H1 (cell line): ENCODE measurements at regions not wholly inside any gene's neighbourhood (a gene's known extent, or its start where the extent isn't known, plus 50 kb on each side); places are given as distances from the start of the nearest gene placed in this dataset.

ENCODE experiments used
- CTCF ChIA-PET: fragments of 300-600 bp; sonication (Branson Sonifier 250); formaldehyde crosslinking; loops from one replicate; lab custom pipeline; 2021; ENCODE audit not compliant: partially characterized antibody; lab: Charles Lee
- POLR2A ChIA-PET: fragments of 300-600 bp; sonication (Branson Sonifier 250); formaldehyde crosslinking; loops from one replicate; lab custom pipeline; 2021; ENCODE audit warnings: inconsistent platforms; ENCODE audit not compliant: partially characterized antibody; lab: Charles Lee
- DNase-seq, 2 experiments: peaks; one replicate each; pipeline versions ENCODE4 v3.0.0 to v3.0.0-alpha.2; 2010 to 2022; ENCODE audit warnings: low spot score in 2 of 2, low read depth in 1 of 2, mixed read lengths in 1 of 2
- FAIRE-seq: peaks from 2 replicates; lab custom pipeline; 2011; peaks lifted over from hg19 to GRCh38; lab: Jason Lieb, UNC
- H2AFZ ChIP-seq: 2 replicates; pipeline ENCODE4 v1.8.1; 2012; ENCODE audit warnings: low read length, inconsistent platforms
- H2AK5ac ChIP-seq: 2 replicates; pipeline ENCODE4 v1.6.1; 2013; ENCODE audit warnings: low read depth, low read length
- H2BK120ac ChIP-seq: replicated peaks from 2 replicates; pipeline ENCODE3; 2013; ENCODE audit warnings: low read depth, low read length, inconsistent platforms
- H2BK12ac ChIP-seq: 2 replicates; pipeline ENCODE4 v1.6.1; 2013; ENCODE audit warnings: low read depth, low read length
- H2BK15ac ChIP-seq: 2 replicates; pipeline ENCODE4 v1.6.1; 2013; ENCODE audit warnings: low read length
- H2BK20ac ChIP-seq: 2 replicates; pipeline ENCODE4 v1.6.1; 2013; ENCODE audit warnings: low read length
- H2BK5ac ChIP-seq: 2 replicates; pipeline ENCODE4 v1.6.1; 2013; ENCODE audit warnings: low read depth, low read length
- H3K14ac ChIP-seq: 2 replicates; pipeline ENCODE4 v1.6.1; 2013; ENCODE audit warnings: inconsistent platforms; ENCODE audit not compliant: insufficient read length
- H3K18ac ChIP-seq: 2 replicates; pipeline ENCODE4 v1.6.1; 2013; ENCODE audit warnings: low read length; ENCODE audit errors: extremely low read depth
- H3K23ac ChIP-seq: 2 replicates; pipeline ENCODE4 v1.6.1; 2013; ENCODE audit warnings: inconsistent platforms; ENCODE audit not compliant: insufficient read length
- H3K23me2 ChIP-seq: 2 replicates; pipeline ENCODE4 v1.6.1; 2013; ENCODE audit warnings: low read depth, low read length
- H3K27ac ChIP-seq: 2 replicates; pipeline ENCODE4 v1.6.1; 2011; ENCODE audit warnings: low read depth, low read length, inconsistent platforms
- H3K27me3 ChIP-seq, 4 experiments: replicated peaks in 1 of 4; 1 replicate in 1 of 4; 2 replicates in 3 of 4; pipeline versions ENCODE4 v1.6.1 to v1.8.1; 2011 to 2013; ENCODE audit warnings: low read length in 3 of 4, mild to moderate bottlenecking in 3 of 4, inconsistent platforms in 2 of 4, mixed read lengths in 2 of 4, moderate library complexity in 1 of 4; ENCODE audit not compliant: control insufficient read depth in 3 of 4, insufficient read depth in 3 of 4; ENCODE audit errors: extremely low read depth in 1 of 4
- H3K36me3 ChIP-seq, 4 experiments: 2 replicates each; pipeline versions ENCODE4 v1.6.1 to v1.8.1; 2011 to 2013; ENCODE audit warnings: mild to moderate bottlenecking in 4 of 4, low read length in 3 of 4, moderate library complexity in 2 of 4, control low read depth in 1 of 4, inconsistent platforms in 1 of 4; ENCODE audit not compliant: insufficient read depth in 4 of 4, control insufficient read depth in 2 of 4
- H3K4ac ChIP-seq: replicated peaks from 2 replicates; pipeline ENCODE3; 2013; ENCODE audit warnings: low read length, low read depth, mixed read lengths, inconsistent platforms; ENCODE audit not compliant: insufficient read length
- H3K4me1 ChIP-seq, 4 experiments: replicated peaks in 1 of 4; 1 replicate in 1 of 4; 2 replicates in 3 of 4; pipeline versions ENCODE4 v1.6.1 to v1.8.1; 2011 to 2013; ENCODE audit warnings: low read length in 3 of 4, inconsistent platforms in 2 of 4, mixed read lengths in 1 of 4; ENCODE audit not compliant: insufficient read depth in 4 of 4, control insufficient read depth in 3 of 4
- H3K4me2 ChIP-seq, 2 experiments: 2 replicates each; pipeline versions ENCODE4 v1.6.1 to v1.8.1; 2011 to 2013; ENCODE audit warnings: low read depth in 2 of 2, low read length in 2 of 2, control low read depth in 1 of 2, inconsistent platforms in 1 of 2, mild to moderate bottlenecking in 1 of 2; ENCODE audit not compliant: insufficient read depth in 1 of 2
- H3K4me3 ChIP-seq, 4 experiments: fragments of 200-600, 300-600 bp in 1 of 4; sonication (generic), shearing (Covaris generic), sonication (Bioruptor Twin) in 1 of 4; 2 replicates each; pipeline versions ENCODE4 v1.5.1 to v1.8.1; 2011 to 2016; ENCODE audit warnings: low read length in 4 of 4, low read depth in 3 of 4, control low read depth in 2 of 4, inconsistent platforms in 2 of 4, mild to moderate bottlenecking in 2 of 4, mixed read lengths in 1 of 4, moderate library complexity in 1 of 4; ENCODE audit not compliant: insufficient read depth in 2 of 4; ENCODE audit errors: extremely low read depth in 1 of 4
- H3K56ac ChIP-seq: replicated peaks from 2 replicates; pipeline ENCODE3; 2013; ENCODE audit warnings: low read depth, mild to moderate bottlenecking, mixed read lengths, low read length, inconsistent platforms; ENCODE audit not compliant: insufficient read length
- H3K79me1 ChIP-seq: 2 replicates; pipeline ENCODE4 v1.6.1; 2013; ENCODE audit warnings: low read depth, low read length, control low read depth
- H3K79me2 ChIP-seq, 2 experiments: 2 replicates each; pipeline versions ENCODE4 v1.6.1 to v1.8.1; 2012 to 2013; ENCODE audit warnings: low read length in 2 of 2, mild to moderate bottlenecking in 2 of 2, inconsistent platforms in 1 of 2; ENCODE audit not compliant: insufficient read depth in 2 of 2, control insufficient read depth in 1 of 2
- H3K9ac ChIP-seq, 4 experiments: replicated peaks in 1 of 4; 1 replicate in 1 of 4; 2 replicates in 3 of 4; pipeline versions ENCODE4 v1.6.1 to v1.8.1; 2011 to 2013; ENCODE audit warnings: low read depth in 3 of 4, low read length in 3 of 4, control low read depth in 2 of 4, mild to moderate bottlenecking in 2 of 4, moderate library complexity in 2 of 4, inconsistent platforms in 1 of 4; ENCODE audit errors: extremely low read depth in 1 of 4
- H3K9me3 ChIP-seq, 2 experiments: 2 replicates each; pipeline versions ENCODE4 v1.6.1 to v1.8.1; 2012 to 2013; ENCODE audit warnings: mild to moderate bottlenecking in 2 of 2, moderate library complexity in 2 of 2, control low read depth in 1 of 2, inconsistent platforms in 1 of 2, low read depth in 1 of 2, low read length in 1 of 2, mixed read lengths in 1 of 2; ENCODE audit not compliant: insufficient read depth in 2 of 2
- H4K20me1 ChIP-seq, 2 experiments: replicated peaks in 1 of 2; 2 replicates each; pipeline versions ENCODE3 to v1.8.1; 2011 to 2013; ENCODE audit warnings: inconsistent platforms in 2 of 2, low read length in 2 of 2, mild to moderate bottlenecking in 1 of 2; ENCODE audit not compliant: insufficient read depth in 2 of 2, control insufficient read depth in 1 of 2
- H4K5ac ChIP-seq: 2 replicates; pipeline ENCODE4 v1.6.1; 2013; ENCODE audit warnings: low read length, low read depth, mixed read lengths, inconsistent platforms; ENCODE audit not compliant: insufficient read length
- H4K8ac ChIP-seq: 2 replicates; pipeline ENCODE4 v1.8.0; 2013; ENCODE audit warnings: mild to moderate bottlenecking, moderate library complexity, low read length, inconsistent platforms; ENCODE audit not compliant: insufficient read depth; ENCODE audit errors: extremely low read depth
- H4K91ac ChIP-seq: replicated peaks from 2 replicates; pipeline ENCODE3; 2013; ENCODE audit warnings: low read length, mixed read lengths, inconsistent platforms; ENCODE audit not compliant: insufficient read length
- BACH1 ChIP-seq: IDR thresholded peaks from 2 replicates; pipeline ENCODE4 v1.6.1; 2012; ENCODE audit warnings: low read length, improper control_type of control experiment
- CREB1 ChIP-seq: IDR thresholded peaks from 2 replicates; pipeline ENCODE4 v1.6.1; 2012; ENCODE audit warnings: inconsistent platforms
- EP300 ChIP-seq, 2 experiments: IDR thresholded peaks; 1 replicate in 1 of 2; 2 replicates in 1 of 2; pipeline ENCODE4 v1.6.1; 2011 to 2012; ENCODE audit warnings: low read depth in 2 of 2, low read length in 2 of 2, mild to moderate bottlenecking in 2 of 2, borderline replicate concordance in 1 of 2, inconsistent platforms in 1 of 2, moderate library complexity in 1 of 2
- HDAC6 ChIP-seq: IDR thresholded peaks from one replicate; pipeline ENCODE4 v1.7.1; 2012; ENCODE audit warnings: low read depth, mild to moderate bottlenecking, inconsistent platforms, low read length, moderate library complexity
- KDM1A ChIP-seq: fragments of 200-600, 300-600 bp; sonication (generic); IDR thresholded peaks from 2 replicates; pipeline ENCODE4 v1.7.1; 2016; ENCODE audit warnings: mild to moderate bottlenecking, low read length, borderline replicate concordance
- SIN3A ChIP-seq, 2 experiments: IDR thresholded peaks in 1 of 2; conservative IDR thresholded peaks in 1 of 2; 2 replicates each; pipeline ENCODE4 v1.6.1; 2011 to 2012; ENCODE audit warnings: low read length in 2 of 2, improper control_type of control experiment in 1 of 2, low read depth in 1 of 2, mild to moderate bottlenecking in 1 of 2

DNA sequence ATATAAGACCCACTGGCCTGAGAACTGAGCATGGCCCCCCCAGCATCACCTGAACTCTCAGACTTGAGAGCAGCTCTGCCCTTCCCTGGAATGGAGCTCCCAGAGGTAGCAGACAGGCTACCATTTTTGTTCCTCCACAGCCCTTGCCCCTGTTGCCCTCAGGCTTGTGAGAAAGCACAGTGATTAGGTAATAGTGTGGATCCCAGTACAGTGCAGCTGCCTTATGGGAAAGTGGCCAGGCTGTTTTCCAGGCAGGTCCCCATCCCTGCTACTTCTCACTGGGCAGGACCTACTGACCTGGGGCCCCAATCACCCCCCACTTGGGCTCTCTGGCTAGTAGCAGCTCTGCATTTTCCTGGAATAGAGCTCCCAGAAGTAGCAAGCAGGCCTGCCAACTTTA is 834.0 kb downstream of the DACH1 start:
- Histone ChIP-seq H2BK120ac (no peak overlapping the region), H3K23ac (no peak overlapping the region), H3K36me3 (peaks cover 0 to 2% (median 0%) of the 10 kb centered on the region in 4 experiments; a peak in 1 of 8 replicates)
- no peak for FAIRE-seq
- TF ChIP-seq EP300 (IDR thresholded peaks at IDR 0.05; ENCODE audit: borderline replicate concordance in 1 of 2, low read depth in 2 of 2, low read length in 2 of 2): no peak
- no peak for TF ChIP-seq HDAC6
- no peak for TF ChIP-seq SIN3A (conservative IDR thresholded peaks at IDR 0.05 in 1 of 2, IDR thresholded peaks at IDR 0.05 in 1 of 2; ENCODE audit: low read depth in 1 of 2, low read length in 2 of 2)
- TF ChIP-seq BACH1: no peak
- no peak for TF ChIP-seq CREB1
- no peak for TF ChIP-seq KDM1A
- TF ChIP-seq, all 59 proteins: peak for 0
- Histone ChIP-seq H3K79me2 (no peaks in the 10 kb centered on the region), H3K79me1 (no peaks in the 10 kb centered on the region), H3K9ac (no peak overlapping the region), H2BK12ac (no peak overlapping the region), H2BK5ac (no peak overlapping the region), H4K8ac (no peak overlapping the region), H3K4ac (no peak overlapping the region), H2AFZ (no peak overlapping the region), H3K4me1 (peaks cover 0 to 2% (median 0%) of the 10 kb centered on the region in 4 experiments; a peak in 2 of 7 replicates), H2BK20ac (no peak overlapping the region), H4K91ac (no peak overlapping the region), H2BK15ac (no peak overlapping the region), H3K4me2 (no peak overlapping the region), H3K9me3 (peaks cover 8 to 13% of the 10 kb centered on the region in 2 experiments; a peak in 2 of 4 replicates), H3K18ac (no peak overlapping the region), H4K20me1 (no peaks in the 10 kb centered on the region), H3K14ac (no peak overlapping the region), H3K56ac (no peak overlapping the region), H4K5ac (no peak overlapping the region), H3K27me3 (peaks cover 0 to 22% (median 12%) of the 10 kb centered on the region in 4 experiments; a peak in 5 of 7 replicates), H3K27ac (no peak overlapping the region), H2AK5ac (no peak overlapping the region), H3K23me2 (no peaks in the 10 kb centered on the region), H3K4me3 (no peak overlapping the region)
- ChIA-PET POLR2A (no interaction called here), CTCF (interaction anchor here (0.6 to 1.7 kb wide), 4 partner anchors 14 to 256 kb away, joined by 3 to 6 read pairs (median 4); no protein-coding TSS in a partner anchor)
- DNase-seq: no peak
